HG03460 (cell line): ENCODE measurements at regions not wholly inside any gene's neighbourhood (a gene's known extent, or its start where the extent isn't known, plus 50 kb on each side); places are given as distances from the start of the nearest gene placed in this dataset.

ENCODE experiments used
- ATAC-seq: cut with Tn5 transposase; IDR thresholded peaks from one replicate; pipeline ENCODE4 v1.9.1; 2021; ENCODE audit not compliant: unreplicated experiment

- no peak for ATAC-seq
Measured at GRCh38 chr1:67635055-67635809, 49.8 kb upstream of the GADD45A start.
